ENCODE measurements at regions not wholly inside any gene's neighbourhood (a gene's known extent, or its start where the extent isn't known, plus 50 kb on each side); places are given as distances from the start of the nearest gene placed in this dataset.
A peak's percentile ranks its signal among the peaks of the same experiment; 100 is the strongest.
"Not testable (repeated sequence)": the region's sequence is repeated elsewhere in the genome, so short reads cannot be mapped to it uniquely, and the experiment has no call there.

DNA sequence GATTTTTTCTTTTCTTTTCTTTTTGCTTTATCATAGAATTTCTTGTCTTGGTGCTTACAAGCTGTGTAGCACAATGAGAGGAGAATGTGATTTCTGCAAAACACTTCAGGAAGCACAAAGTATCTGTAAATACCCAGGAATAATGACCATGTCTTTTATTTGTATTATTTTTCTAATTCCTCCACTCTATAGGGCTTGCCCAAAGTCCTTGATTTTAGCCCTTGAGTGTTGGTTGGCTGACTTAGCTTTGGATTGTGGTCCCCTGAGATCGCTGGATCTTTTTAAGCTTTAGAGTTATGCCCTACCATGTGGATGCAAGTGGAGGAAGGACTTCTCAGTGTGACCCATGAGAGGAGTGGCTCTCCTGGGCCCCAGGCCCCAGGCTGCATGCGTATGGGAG lies 52.2 kb downstream of the HOXC4 start:
- H3K4me3 ChIP-seq (ENCODE audit: low read depth, low read length): not testable (repeated sequence)

DNA sequence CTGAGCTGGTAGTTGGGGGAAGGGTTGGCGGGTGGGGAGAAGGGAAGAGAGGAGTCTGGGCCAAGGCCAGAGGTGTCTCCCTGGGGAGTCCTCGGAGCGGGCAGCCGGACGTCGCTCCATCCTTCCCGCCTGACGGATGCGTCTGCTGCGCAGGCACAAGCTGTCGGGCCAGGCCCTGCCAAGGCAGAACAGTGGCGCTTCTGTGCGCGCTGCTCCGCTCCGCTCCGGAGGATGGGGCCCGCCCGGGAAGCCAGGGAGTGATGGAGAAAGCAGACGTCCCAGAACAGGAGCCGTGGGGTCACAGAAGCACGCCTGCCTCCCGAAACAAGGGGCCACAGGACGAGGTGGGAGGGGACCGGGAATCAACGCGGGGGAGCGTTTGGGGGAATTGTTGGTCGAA lies 52.6 kb downstream of the HOXC4 start:
- H3K4me3 ChIP-seq (ENCODE audit: low read depth, low read length): not testable (repeated sequence)

DNA sequence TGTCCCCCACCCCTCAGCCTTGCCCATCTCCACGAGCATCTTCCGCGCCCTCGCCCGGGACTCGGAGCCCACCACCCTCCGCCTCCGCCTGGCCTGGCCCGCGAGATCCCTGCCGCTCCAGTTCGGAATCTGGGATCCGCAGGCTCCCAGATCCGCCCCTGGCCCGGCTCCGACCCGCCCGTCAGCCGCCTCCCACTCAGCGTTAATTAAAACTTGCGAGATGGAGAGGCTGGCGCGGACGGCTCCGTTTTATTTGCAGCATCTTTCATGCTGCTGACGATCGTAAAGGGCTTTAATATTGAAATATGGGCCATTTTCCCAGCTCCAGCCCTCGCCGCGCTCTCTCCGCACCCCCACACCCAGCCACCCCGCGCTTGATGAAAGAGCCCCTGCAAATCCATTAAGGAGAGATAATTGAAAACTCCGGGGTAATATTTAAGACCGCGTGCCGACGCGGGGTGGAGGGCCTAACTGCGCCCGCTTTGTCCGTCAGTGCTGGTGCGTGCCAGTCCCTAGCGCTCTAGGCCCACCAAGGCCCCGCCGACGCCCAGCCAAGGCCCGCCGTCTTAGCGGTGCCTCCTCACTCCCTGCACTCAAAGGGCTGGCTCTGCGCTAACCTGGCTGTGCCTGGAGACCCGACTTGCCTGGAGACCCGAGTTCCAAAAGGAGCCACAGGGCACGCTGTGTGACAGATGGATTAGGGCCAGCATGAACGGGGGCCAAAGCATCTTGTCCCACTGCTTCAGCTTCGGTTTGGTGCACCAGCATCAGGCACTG lies 53.4 kb downstream of the HOXC4 start:
- H3K4me3 ChIP-seq (ENCODE audit: low read depth, low read length): not testable (repeated sequence)

DNA sequence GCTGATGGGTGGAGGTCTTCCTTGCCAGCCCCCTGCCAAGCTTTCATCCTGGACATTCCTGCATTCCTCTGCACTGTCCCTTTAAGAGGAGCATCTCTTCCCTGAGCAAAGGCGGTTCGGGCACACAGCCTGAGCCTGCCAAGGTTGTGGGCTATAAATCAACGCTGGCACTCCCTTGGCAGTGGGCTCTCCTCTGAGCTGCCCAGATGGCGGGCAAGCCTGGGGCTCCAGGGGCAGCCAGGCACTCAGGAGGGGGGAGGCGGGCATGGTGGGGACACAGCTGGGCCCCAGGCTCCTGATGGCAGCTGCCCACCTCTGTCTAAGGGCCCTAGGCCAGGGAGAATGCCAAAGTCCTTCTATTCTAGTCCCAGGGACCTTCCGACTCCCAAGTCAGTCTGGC lies 58.7 kb downstream of the HOXC4 start:
- not testable (repeated sequence) for H3K4me3 ChIP-seq (ENCODE audit: low read depth, low read length)

DNA sequence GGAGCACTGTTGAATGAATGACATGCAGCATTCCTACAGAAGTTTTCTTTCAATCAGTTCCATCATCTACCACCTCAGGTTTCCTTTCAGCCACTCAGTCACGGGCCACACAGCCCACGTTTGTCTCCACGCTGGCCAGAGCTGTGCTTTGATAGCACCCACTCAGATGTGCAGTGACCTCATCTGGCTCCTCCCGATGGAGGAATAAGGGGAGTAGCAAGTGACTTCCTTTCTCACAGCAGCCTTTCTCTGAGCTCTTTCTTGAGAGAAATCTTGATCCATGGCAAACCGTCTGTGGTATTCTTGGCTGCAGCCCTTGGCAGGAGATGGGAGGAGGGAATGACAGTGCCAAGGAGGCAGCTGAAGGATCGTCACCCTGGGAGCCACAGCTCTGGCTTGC lies 62.4 kb downstream of the HOXC4 start:
- not testable (repeated sequence) for H3K4me3 ChIP-seq (ENCODE audit: low read depth, low read length)

DNA sequence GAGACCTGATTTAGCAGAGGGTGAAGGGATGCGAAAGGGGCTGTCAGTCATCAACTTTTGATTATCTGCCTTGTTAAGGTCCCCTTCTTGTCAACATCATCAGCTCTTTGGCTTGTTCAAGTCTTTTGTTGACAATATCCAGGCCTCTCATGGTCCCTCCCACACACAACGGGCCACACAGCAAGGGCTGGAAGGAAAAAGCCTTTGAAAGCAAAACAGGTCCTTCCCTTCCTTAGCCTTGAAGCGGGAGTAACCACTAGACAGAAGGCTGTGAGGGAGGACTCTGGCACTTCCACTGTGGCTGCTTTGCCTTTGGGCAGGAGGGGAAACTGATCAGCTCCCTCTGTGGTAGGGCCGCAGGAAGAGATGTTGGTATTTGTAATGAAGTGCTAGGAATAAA lies 63.8 kb downstream of the HOXC4 start:
- H3K4me3 ChIP-seq (ENCODE audit: low read depth, low read length): not testable (repeated sequence)

DNA sequence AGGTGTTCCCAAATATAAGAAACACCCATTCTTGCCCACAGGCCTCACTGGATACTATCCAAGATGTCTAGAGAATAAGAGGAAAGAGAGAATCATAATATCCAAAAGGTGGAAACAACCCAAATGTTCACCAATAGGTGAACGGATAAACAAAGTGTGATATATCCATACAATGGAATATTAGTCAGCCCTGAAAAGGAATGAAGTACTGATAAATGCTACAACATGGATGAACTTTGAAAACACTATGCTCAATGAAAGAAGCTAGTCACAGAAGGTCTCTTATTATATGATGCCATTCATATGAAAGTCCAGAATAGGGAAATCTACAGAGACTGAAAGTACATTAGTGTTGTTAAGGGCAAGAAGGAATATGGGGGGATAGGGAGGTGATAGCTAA lies 65.4 kb downstream of the HOXC4 start:
- not testable (repeated sequence) for H3K4me3 ChIP-seq (ENCODE audit: low read depth, low read length)

DNA sequence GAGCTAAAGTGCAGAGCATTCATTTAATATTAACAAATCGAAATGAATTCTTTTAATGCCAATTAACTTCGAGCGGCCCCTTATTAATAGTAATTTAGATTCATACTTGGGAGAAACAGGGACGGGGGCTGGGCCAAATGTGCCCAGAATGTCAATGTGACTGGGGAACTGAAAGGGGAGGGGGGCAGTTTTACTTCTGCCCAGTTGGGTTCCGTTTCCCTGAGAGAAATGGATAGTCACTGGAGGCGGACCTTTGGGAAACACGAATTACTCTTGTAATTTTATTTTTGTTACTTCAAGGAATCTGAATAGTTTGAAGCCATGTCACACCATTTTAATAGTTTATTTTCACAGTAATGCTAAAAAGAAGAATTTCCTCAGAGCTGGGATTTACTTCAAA lies 64.8 kb downstream of the SMUG1 start:
- H3K4me3 ChIP-seq (ENCODE audit: low read depth, low read length): not testable (repeated sequence)

DNA sequence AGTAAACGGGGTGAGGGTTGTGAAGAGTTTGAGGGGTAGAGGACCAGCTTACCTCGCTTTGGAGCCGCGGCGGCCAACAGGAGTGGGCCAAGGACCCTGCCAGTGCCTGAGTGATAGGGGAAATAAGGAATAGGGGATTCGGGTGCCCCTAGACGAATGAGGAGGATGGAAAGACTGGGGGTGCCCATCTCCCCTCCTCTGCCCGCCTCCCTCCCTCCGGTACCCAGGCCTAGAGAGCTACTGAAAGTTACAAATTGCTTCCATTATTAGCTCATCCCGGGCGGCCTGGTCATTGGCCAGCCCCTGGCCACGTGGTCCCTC lies 63.1 kb downstream of the SMUG1 start:
- H3K4me3 ChIP-seq (ENCODE audit: low read depth, low read length): not testable (repeated sequence)

DNA sequence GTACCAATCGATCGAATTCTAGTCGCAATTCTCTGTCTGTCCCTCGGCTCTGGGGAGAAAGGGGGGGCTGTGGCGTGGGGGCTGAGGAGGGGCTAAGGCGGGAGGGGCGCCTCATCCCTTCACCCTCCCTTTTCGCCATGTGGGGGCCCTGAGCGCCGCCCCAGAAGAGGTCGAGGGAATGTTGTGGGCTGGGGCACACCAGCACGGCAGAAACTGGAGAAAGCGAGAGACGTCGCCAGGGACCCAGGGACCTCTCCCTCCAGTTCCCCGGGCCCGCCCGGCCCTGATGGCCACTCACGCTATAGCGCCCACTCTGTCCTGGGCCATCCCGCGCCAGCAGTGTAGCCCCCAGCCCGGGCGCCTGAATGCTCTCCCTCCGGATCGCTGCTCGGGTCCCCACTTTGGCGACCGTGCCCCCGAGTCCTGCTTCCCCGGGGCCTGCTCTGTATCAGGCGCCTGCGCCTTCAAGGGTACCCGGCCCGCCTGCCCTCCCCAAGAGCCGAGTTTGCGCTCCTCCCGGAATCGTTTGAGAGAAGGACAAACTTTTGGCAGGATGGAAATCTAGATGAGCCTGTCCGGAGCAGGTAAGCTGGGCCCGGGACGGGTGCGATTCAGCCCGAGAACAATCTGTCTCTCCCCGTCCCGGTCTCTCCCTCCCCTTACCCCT lies 62.6 kb downstream of the SMUG1 start:
- H3K4me3 ChIP-seq (ENCODE audit: low read depth, low read length): peak overlapping the region; percentile 25

DNA sequence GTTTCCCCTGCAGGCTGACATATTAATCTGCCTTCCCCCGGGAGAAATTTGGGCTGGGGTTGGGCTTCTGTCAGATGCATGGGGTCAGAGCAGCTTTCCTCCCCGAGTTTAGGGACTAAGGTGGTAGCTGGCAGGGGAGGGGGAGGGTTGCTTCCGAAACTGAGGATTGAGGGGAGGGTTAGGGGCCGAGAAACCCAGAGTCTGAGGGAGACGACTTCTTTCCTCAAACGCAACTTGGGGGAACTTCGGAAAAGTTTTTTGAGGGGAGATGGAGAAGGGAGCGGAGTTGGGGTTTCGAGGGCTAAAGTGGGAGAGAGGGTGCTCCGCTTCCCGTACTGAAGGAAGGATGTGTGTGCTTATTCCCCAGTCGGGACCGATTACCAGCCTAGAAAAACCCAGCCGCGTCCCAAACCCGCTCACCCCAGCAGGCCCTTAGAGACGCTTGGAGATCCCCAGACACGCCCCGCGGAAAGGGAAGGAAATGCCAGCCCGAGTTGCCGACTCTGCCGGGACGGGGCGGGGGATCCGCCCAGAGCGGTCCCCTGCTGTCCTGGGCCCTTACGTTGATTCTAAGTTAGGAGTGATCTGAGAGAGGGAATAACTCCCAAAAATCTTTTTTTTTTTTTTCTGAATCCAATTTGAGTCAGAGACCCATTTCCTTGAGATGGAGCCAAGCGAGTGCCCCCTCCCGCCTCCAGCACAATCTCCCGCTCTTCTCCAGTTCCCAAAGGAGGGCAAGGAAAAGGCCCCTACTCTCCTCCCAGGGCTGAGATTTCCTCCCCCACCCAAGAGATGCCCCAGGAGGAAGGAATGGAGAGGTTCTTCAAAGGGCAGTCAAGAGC lies 61.9 kb downstream of the SMUG1 start:
- H3K4me3 ChIP-seq (ENCODE audit: low read depth, low read length): no peak overlapping the region

DNA sequence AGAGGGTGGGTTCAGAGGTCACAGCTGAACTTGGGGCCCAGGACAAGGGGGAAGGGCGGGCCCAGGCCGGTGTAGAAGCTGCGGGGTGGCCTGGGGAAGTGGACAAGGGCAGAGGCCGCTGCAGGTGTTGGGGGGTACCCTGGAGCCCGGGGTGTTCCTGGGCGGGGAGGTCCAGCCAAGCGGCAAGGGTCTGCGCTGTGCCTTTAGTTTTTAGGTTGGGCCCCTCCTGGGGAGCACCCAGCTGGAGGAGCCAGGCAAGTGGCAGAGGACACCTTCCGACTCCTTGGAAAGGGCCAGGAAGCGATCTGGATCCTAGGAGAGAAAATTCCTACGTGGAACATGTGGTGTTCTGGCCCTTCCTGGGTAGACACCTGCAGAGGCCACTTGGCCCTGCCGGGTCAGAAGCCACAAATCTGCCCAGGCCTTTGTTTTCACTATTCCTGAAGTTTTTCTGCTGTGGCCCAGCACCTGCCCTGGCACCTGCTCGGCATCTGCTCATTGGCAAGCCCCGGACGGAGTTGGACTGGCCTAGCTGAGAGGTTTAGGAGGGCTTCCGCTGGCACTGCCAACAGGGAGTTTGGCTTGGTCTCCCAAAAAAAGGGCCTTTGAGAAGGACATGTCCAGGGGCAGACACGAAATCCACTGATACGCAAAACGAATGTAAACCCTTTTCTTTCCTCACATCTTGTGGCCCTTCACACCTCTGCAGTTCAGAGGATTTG lies 61.1 kb downstream of the SMUG1 start:
- H3K4me3 ChIP-seq (ENCODE audit: low read depth, low read length): no peak overlapping the region

DNA sequence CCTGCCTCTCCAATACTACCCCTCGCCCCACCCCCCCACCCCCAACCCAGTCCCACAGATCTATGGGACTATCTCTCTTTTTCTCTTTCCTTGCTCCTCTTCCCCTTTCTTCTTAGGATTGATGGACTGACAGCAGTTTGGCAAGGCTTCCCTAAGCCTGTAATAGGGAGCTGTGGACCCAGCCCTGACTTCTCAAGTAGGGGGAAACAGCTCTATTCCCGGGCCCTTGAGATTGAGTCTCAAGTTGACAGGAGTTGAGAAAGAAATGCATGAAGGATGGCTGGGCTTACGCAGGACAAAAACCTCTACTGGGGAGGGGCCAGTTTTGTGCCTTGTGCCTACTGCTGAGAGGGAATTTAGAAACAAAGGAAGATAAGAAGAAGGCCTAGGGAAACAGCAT lies 60.4 kb downstream of the SMUG1 start:
- no peak overlapping the region for H3K4me3 ChIP-seq (ENCODE audit: low read depth, low read length)

DNA sequence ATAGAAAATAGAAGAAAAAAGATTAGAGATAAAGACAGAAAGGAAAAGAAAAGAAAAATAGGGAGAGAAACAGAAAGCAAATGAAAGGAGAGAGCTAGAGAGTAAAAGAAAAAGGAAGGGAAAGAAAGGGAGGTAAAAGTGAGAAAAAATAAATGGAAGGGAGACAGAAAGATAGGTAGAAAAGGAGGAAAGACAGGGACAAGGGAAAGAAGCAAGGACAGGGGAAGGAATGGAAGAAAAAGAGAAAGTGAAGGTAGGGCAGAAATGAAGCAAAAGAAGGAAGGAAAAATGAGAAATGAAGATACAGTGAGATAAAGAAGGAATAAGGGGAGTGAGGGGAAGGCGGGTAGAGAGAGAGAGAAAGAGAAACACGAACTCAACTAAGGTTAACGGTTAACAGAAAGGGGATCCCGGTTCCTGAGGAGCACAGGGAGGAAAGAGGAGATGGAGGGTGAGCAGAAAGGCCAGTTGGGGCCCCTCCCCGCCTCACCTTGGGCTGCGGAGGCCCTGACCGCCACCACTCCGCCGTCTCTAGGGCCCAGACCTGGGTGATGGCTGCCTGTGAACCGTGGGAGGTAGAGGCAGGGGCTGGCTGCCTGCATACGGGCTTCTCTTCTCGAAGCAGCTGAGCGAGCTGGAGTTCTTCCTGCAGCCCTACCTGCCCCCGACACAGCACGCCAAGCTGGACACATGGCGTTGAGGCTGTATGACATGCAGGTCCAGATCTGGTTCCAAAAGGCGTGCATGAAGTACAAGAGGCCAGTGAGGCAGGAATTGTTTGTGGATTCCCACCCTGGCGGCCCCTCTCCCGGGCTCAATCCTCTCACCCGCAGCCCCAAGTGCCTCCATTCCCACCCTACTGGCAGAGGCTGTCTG lies 59.5 kb downstream of the SMUG1 start:
- H3K4me3 ChIP-seq (ENCODE audit: low read depth, low read length): no peak overlapping the region
